Heart right ventricle (tissue), 16 donors: ENCODE measurements at regions not wholly inside any gene's neighbourhood (a gene's known extent, or its start where the extent isn't known, plus 50 kb on each side); places are given as distances from the start of the nearest gene placed in this dataset.

Experiments
- ATAC-seq, 8 donors: fragments of 200-7000 bp; cut with Tn5 transposase; one replicate each; pipeline ENCODE4 v1.9.1; 2020; ENCODE audit warnings: mild to moderate bottlenecking in 8 of 8, moderate library complexity in 8 of 8, moderate number of reproducible peaks in 1 of 8
- DNase-seq, 2 donors: peaks; one replicate each; pipeline ENCODE4 v3.0.0-alpha.2; 2020
- H3K27ac ChIP-seq, 10 donors: fragments of 200-600 bp; sonication (generic) in 2 of 10; one replicate each; pipeline versions ENCODE4 v1.5.0 to v1.8.0; 2020 to 2022; ENCODE audit warnings: mild to moderate bottlenecking in 3 of 10
- H3K27me3 ChIP-seq, 7 donors: fragments of 200-600 bp; one replicate each; pipeline ENCODE4 v1.8.0; 2021 to 2022; ENCODE audit warnings: mild to moderate bottlenecking in 2 of 7
- H3K36me3 ChIP-seq, 9 donors: fragments of 200-600 bp; sonication (generic) in 1 of 9; one replicate each; pipeline versions ENCODE4 v1.5.0 to v1.8.0; 2020 to 2022; ENCODE audit warnings: mild to moderate bottlenecking in 2 of 9
- H3K4me1 ChIP-seq, 9 donors: fragments of 200-600 bp; sonication (generic) in 1 of 9; one replicate each; pipeline versions ENCODE4 v1.5.0 to v1.8.0; 2020 to 2022; ENCODE audit warnings: mild to moderate bottlenecking in 4 of 9
- H3K4me3 ChIP-seq, 10 donors: fragments of 200-600 bp; sonication (generic) in 2 of 10; one replicate each; pipeline versions ENCODE4 v1.5.0 to v1.8.0; 2020 to 2022; ENCODE audit warnings: mild to moderate bottlenecking in 7 of 10, moderate library complexity in 2 of 10
- H3K9me3 ChIP-seq, 11 donors: fragments of 200-600 bp in 10 of 11; sonication (generic) in 2 of 11; one replicate each; pipeline versions ENCODE4 v1.5.0 to v1.8.0; 2013 to 2022; ENCODE audit warnings: mild to moderate bottlenecking in 2 of 11, control low read depth in 1 of 11, moderate library complexity in 1 of 11
- CTCF ChIP-seq, 9 donors: fragments of 200-600 bp; sonication (generic) in 2 of 9; IDR thresholded peaks; one replicate each; pipeline versions ENCODE4 v1.5.0 to v1.8.0; 2021 to 2022; ENCODE audit warnings: antibody characterized with exemption in 9 of 9, mild to moderate bottlenecking in 5 of 9, moderate library complexity in 1 of 9
- WGBS, 2 donors: extraction: QIAGEN DNeasy Blood & Tissue Kit; methylation state at CpG; one replicate each; pipeline ENCODE4 v1.1.7; 2013; ENCODE audit warnings: inconsistent platforms in 1 of 2; 5-methylcytosine and 5-hydroxymethylcytosine counted together
- intact Hi-C, 10 donors: fragments of 100-400 bp; cut with DNase I; formaldehyde crosslinking; loops; one replicate each; pipeline versions ENCODE4 v1.11.1 to v1.14.2; 2022
- donor health status: Arrhythmogenic right ventricular cardiomyopathy.
- donor health status: ischemic (EF 13 %, LVEDD 7.1; RV severe dilation, severe dysfunction).
- donor health status: healthy with polysubstance abuse.
- donor health status: DM: no; HTN: yes; CAD: no.
- donor health status: DM: no; HTN: no; CAD: no.
- donor health status: ischemic (EF 25% LVEDD 6.9; RV normal size, moderate dysfunction).
- donor health status: ischemic (EF 25% LVEDD 5.7; RV mildly dilated, moderate dysfunction).
- donor health status: healthy.
- donor health status: DM: yes; HTN: yes; CAD: no.
- donor health status: Ischemic cardiomyopathy.
- donor health status: ischemic (EF 35%, LVEDD 5.7; RV mildly dilated, moderate dysfunction).
- donor health status: nonischemic (EF 11% LVEDD 7.7; RV severe dilation, severe dysfunction).
- donor health status: DM: yes; HTN: yes; CAD: no.
- donor health status: PGD.
- donor health status: ischemic (EF 29% LVEDD 5.4; RV normal size, mild dysfunction).
- donor health status: nonischemic (EF 23%, LVEDD 6.1; RV moderate dilation, normal function).

- intact Hi-C loops: no loop called here
- no peak for DNase-seq
- WGBS, 2 donors: 55 to 61% methylated on average over 2 of the region's 2 CpGs
- ATAC-seq: no peak
- no peak overlapping the region for H3K4me3 ChIP-seq
- no peak for TF ChIP-seq CTCF (IDR thresholded peaks at IDR 0.05)
- H3K4me1 ChIP-seq: no peaks in the 10 kb centered on the region
- no peaks in the 10 kb centered on the region for H3K36me3 ChIP-seq
- peaks cover 0 to 12% (median 0%) of the 10 kb centered on the region in 11 donors for H3K9me3 ChIP-seq
- no peaks in the 10 kb centered on the region for H3K27me3 ChIP-seq
- no peak overlapping the region for H3K27ac ChIP-seq
Measured at GRCh38 chr6:48979806-48980205, 483.2 kb downstream of the MMUT start.

GRCh38 chr6:48979085-48979484, 484.0 kb downstream of the MMUT start:
- WGBS, 2 donors: 83 to 86% methylated on average over 8 of the region's 8 CpGs
- H3K36me3 ChIP-seq: no peaks in the 10 kb centered on the region
- ATAC-seq: no peak

GRCh38 chr6:48978016-48978415, 485.0 kb downstream of the MMUT start:
- Histone ChIP-seq H3K27ac (no peak overlapping the region), H3K27me3 (no peaks in the 10 kb centered on the region), H3K36me3 (no peaks in the 10 kb centered on the region), H3K4me3 (no peak overlapping the region), H3K9me3 (no peaks in the 10 kb centered on the region), H3K4me1 (no peaks in the 10 kb centered on the region)
- intact Hi-C loops: no loop called here
- DNase-seq: no peak
- TF ChIP-seq CTCF (IDR thresholded peaks at IDR 0.05): no peak
- ATAC-seq: no peak
- 89 to 91% methylated on average over 3 of the region's 3 CpGs for WGBS, 2 donors

More at GRCh38 chr6:48979085-48979484, 484.0 kb downstream of the MMUT start:
- no peak overlapping the region for H3K4me3 ChIP-seq
- no peaks in the 10 kb centered on the region for H3K27me3 ChIP-seq
- DNase-seq: no peak
- H3K9me3 ChIP-seq: peaks cover 0 to 9% (median 0%) of the 10 kb centered on the region in 11 donors
- intact Hi-C loops: no loop called here
- no peak overlapping the region for H3K27ac ChIP-seq
- TF ChIP-seq CTCF (IDR thresholded peaks at IDR 0.05): no peak
- no peaks in the 10 kb centered on the region for H3K4me1 ChIP-seq

GRCh38 chr6:48977573-48977972, 485.5 kb downstream of the MMUT start:
- Histone ChIP-seq H3K4me1 (no peaks in the 10 kb centered on the region), H3K36me3 (no peaks in the 10 kb centered on the region), H3K4me3 (no peak overlapping the region), H3K9me3 (no peaks in the 10 kb centered on the region), H3K27me3 (no peaks in the 10 kb centered on the region), H3K27ac (no peak overlapping the region)
- no peak for TF ChIP-seq CTCF (IDR thresholded peaks at IDR 0.05)
- intact Hi-C loops: no loop called here
- ATAC-seq: no peak
- WGBS, 2 donors: 91 to 92% methylated on average over 1 of the region's 1 CpG
- no peak for DNase-seq

GRCh38 chr6:48973491-48973890, 489.6 kb downstream of the MMUT start:
- intact Hi-C loops: no loop called here
- H3K4me1 ChIP-seq: no peaks in the 10 kb centered on the region
- no peak for TF ChIP-seq CTCF (IDR thresholded peaks at IDR 0.05)
- no peaks in the 10 kb centered on the region for H3K36me3 ChIP-seq
- ATAC-seq (no peak), DNase-seq (no peak)
- H3K9me3 ChIP-seq: no peaks in the 10 kb centered on the region
- no peak overlapping the region for H3K27ac ChIP-seq
- H3K4me3 ChIP-seq: no peak overlapping the region
- WGBS, 2 donors: 86 to 90% methylated on average over 1 of the region's 1 CpG
- H3K27me3 ChIP-seq: no peaks in the 10 kb centered on the region
